ENCODE measurements at regions not wholly inside any gene's neighbourhood (a gene's known extent, or its start where the extent isn't known, plus 50 kb on each side); places are given as distances from the start of the nearest gene placed in this dataset.

DNA sequence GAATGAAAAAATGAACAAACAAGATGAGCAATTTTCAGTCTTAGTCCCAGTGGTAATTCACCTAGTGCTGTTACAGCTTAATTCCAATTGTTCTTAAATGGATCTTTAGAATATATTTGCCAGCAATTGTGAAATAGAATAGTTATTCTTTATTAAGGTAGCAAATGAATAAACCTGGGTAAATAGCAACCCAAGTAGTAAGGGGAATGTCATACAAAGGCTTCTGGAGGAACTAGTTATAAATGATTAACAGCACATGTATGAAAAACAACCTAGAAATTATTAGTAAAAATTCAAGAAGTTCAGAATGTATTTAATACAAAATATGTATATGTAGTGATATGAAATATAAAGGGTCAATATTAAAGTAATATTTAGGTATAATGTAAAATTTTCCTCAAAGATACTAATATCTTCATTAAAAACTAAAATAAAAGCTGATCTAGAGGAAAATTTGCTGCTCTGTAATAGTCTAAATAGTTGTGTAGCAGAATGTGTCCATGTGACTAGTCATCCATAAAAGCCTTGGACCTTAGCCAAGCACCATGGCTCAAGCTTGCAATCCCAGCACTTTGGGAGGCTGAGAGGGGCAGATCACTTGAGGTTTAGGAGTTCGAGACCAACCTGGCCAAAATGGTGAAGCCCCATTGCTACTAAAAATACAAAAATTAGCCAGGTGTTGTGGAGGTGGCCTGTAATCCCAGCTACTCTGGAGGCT lies 535.9 kb upstream of the ATXN8OS start:
- DNase-seq (ENCODE audit: low spot score), result no peak

DNA sequence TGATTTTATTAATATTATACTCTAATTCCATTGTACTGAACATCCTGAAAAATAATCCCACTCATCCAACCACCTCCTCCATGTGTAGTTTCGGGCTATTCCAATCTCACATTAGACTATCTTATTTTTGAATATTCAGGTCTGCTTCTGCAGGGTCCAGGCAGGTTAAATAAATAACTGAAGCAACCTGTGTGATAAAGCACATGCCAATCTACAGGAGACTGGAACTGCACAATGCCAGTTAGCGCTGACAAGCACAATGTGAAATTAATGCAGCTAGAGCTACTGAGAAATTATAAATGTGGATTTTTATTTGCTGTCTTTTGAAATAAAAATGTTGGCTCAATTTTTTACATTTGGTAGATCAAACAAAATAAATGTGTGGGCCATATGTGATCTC lies 540.1 kb upstream of the ATXN8OS start:
- DNase-seq (ENCODE audit: low spot score), result no peak

DNA sequence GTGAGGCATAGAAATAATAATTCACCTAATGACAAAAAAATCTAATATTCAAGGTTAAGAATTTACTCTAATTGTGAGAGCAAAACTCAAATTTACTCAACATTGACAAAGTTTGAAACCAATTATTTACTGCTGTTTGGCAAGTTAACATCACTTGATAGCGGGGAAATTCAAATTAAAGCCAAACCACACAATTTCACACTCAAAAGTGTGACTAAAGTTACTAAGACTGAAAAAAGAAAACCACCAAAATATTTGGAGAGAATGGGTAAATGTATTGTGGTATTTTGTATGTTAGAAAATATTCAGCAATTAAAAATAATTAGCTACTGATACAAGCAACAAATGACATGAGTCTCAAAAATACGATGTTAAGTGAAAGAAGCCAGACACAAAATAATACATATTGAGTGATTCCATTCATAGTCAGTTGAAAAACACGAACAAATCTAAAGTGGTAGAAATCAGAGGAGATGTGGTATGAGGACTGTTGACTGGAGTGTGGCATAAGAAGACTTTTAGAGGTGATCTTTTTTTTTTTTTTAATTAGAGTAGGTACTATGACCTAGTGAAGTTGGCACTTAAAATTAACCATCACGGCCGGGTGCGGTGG lies 541.4 kb upstream of the ATXN8OS start:
- no peak for DNase-seq (ENCODE audit: low spot score)

DNA sequence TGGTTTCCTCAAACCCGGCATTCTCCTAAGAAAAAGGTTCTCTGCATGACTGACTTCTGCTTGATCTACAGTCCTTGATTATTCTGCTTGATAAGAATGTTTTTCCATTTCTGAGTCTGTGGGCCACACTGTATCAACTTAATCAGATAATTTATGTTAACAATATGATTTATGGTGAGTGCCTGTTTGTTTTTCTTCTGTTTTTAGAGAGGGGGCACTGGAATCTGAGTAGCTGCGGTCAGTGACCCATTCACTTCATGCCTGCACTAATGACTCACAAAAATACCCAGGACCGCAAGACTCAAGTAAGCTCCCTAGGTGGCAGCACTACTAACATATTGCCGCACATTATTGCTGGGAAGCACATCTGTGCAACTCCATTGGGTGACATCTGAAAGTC lies 542.3 kb upstream of the ATXN8OS start:
- no peak for DNase-seq (ENCODE audit: low spot score)

DNA sequence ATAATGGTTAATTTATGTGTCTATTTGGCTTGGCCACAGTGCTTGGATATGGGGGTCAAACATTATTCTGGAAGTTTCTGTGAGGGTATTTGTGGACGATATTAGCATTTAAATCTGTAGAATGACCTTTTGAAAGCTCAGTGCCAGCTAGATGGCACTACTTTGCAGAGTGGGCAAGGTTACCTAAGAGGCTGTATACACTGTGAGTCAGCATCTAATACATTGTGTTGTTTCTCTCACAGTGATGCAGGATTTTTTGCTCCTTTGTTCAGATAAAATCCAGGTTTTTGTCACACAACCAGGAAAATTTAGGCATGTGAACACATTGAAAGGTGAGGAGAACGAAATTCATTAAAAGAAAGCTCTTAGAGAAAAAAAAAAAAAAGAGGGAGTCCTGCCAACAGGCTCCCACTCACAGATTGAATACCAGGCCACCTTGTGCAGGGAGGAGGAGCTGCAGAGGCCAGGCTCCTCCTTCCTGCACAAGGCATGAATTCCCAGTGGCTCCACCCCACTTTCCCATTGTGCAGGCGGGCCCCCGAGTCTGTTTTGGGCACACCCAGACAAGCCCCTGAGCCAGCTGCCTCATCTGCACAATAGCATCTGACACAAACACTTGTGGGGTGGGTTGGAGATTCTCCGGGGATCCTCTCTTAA lies 551.0 kb upstream of the ATXN8OS start:
- DNase-seq (ENCODE audit: low spot score), result no peak

DNA sequence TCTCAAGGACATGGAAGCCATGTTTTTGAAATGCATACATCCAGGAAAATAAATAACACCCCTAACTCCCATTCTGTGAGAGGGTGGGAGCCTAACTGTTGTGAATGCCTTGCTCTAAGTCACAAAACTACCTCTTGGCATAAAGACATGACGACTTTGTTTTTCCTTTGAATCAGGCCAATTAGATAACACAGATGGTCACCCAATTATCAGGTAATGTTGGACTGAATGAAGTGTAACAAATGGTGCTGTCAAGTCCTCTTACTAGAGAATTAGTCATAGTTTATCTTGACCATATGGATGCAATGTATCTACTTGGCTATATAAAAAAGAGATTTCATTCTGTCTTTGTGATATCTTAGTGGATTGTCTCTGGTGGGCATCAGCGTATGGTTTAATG lies 553.6 kb upstream of the ATXN8OS start:
- no peak for DNase-seq (ENCODE audit: low spot score)

DNA sequence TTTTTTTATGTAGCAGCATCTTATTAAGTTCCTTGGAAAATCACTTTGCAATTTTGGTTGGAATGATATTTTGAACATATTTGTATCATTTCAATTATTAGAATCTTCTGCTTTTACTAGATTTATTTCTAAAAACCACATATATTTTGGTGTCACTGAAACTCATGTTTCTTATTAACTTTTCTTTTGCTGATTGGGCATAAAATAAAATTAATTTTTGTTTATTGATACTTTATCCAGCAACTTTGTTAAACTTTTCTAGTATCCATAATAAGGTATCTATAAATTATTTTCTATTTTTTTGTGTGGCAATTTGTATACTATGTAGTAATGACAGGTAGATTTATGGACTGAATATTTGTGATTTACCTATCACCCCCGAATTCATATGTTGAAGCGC lies 556.4 kb upstream of the ATXN8OS start:
- DNase-seq (ENCODE audit: low spot score), result no peak

DNA sequence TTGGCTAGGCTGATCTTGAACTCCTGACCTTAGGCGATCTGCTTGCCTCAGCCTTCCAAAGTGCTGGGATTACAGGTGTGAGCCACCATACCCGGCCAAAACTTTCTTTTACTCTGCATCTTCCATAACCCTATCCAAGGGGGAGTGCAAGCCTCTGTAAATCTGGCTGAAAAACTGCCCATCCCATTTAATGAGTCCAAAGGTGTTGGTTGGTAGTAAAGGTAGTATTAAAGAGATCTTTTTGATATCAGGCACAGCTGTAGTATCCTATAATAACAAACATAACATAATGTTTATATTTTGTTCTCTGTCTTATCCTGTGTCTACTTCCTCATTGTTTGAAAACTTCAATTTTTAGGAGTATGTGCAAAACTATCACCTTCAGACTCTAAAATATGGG lies 559.8 kb upstream of the ATXN8OS start:
- no peak for DNase-seq (ENCODE audit: low spot score)

DNA sequence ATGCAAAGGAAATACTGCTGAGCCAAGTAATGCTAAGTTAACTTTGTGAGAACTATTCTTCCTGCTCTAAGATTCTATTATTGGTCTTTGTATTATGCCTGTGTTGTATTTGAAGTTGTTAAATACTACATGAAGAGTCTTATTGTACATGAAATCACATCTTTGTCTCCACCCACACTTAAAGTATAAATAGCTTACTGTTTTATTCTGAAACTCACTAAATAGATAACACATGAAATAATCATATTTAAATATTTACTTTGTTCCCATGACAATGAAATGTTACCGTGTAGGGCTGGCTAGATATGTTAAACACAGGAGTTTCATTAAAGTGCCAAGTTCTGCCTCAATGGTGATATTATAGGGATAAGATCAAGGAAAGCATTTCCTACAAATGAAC lies 562.1 kb upstream of the ATXN8OS start:
- DNase-seq (ENCODE audit: low spot score), result no peak

DNA sequence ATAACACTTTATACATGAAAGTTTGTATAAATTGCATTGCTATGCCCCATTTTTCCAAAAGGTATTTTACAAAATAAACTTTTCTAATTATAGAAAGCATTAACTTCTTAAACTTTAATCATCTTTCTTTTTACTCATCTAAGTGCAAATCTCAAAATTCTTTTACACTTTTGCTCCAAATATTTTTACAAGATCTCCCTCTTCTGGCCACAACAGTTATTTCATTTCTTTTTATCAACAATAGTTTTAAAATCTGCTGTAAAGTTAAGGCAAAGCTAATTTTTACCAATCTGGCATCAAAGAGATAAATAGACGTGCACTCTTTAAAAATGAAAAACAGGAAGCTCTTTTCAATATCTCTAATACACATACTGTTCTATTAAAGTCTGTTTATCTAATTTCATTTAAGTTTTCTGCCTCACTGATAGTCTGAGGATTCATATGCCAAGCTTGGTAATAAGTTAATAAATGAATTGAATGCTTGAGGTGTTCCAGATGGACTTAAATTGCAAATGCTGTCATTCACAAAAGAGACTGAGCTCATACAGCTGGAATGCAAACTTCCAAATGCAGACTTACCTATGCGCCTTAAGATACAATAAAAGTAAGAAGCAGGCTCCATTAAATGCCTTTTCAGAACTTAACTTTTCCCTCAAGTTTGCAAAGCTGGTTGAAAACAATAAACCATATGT lies 583.0 kb upstream of the ATXN8OS start:
- no peak for DNase-seq (ENCODE audit: low spot score)

DNA sequence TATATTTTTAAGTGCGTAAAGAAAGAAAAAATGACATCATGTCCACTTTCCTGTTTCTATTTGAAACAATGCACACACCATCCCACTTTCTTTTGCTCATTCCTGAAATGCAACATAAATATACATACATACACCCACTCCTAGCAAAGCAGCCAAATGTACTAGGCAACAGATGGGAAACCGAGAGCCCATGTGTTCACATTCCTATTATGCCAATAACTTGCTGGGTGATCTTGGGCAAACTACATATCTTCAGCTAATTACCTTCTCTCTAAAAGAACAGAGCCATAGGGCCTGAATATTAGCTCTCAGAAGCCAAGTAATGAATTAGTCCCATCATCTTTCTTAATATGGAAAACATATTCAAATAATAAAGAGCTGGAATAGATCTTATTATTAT lies 610.6 kb upstream of the ATXN8OS start:
- no peak for DNase-seq (ENCODE audit: low spot score)

DNA sequence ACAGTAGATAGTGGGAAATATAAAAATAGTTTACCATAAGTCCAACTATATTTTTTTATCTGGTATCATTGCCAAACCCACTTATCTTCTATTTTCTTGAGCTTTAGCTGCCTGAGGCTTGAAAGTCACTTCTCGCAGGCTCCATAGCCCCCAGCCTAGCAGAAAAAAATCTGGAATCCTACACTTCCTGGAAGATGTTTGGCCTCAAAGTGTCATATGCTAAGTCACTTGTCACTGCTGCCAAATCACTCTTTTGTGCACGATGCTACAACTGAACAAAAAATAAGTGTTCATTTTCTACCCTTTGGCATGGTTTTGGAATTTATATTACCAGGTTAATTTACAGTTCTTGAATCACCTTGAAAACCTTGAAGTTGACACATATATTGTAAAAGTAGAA lies 612.5 kb upstream of the ATXN8OS start:
- no peak for DNase-seq (ENCODE audit: low spot score)

DNA sequence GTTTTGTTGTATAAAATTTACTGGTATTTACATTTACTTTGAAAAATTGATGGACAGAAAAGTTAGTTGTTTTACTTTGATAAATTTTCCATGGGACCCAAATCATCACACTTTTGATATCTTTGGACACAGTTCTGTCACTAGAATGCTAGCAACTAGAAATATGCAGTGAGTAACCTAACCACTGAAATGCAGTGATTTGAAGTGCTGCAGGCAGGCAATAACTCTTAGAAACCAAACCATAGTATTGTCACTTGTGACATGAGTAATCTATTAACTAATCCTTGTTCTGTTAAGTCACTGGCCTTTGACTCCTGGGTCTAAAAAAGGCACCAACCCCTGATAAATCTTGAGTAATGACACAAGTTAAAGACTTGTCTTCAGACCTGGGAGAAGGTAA lies 620.0 kb upstream of the ATXN8OS start:
- DNase-seq (ENCODE audit: low spot score), result no peak

DNA sequence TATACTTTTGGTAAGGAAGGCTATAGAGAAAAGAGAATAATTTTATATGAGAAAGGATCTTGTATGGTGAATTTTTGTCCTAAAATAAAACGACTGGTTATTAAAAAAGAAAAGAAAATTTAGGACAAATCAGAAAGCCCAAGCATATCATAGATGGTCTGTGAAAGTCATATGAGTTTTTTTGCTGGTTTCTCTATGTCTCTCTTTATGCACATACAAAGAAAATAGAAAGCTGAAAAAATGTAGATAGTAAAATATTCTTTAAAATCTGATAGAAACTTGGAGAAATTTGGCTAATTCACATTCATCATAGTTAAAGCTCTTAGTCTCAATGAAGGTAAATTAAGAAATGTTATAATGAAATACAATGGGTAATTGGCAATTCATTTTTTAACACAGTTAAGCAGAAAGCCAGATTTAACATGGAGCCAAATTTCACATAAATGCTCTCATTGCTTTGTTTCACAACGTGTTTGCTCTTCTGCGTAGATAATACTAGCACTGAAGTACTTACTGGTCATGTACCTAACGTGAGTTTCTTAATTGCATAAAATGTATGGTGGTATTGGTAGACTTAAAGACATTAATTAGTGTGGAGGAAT lies 621.5 kb upstream of the ATXN8OS start:
- no peak for DNase-seq (ENCODE audit: low spot score)

DNA sequence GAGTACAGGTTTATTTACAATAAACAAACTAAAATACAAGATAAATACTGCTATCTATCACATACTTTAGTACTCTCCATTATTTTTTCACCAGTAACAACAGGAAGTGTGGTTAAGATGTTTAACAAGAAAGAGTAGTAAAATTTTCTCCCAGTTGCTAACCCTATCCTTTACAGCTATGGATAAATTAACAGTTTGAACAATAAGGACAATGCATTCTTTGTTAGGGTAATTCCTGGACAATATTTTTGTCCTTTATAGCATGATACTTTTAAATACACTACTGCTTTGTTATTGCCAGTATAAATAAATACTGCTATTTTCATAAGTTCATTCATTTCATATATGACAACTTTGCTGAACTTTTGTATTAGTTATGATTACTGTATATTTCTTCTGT lies 630.2 kb upstream of the ATXN8OS start:
- no peak for DNase-seq (ENCODE audit: low spot score)

DNA sequence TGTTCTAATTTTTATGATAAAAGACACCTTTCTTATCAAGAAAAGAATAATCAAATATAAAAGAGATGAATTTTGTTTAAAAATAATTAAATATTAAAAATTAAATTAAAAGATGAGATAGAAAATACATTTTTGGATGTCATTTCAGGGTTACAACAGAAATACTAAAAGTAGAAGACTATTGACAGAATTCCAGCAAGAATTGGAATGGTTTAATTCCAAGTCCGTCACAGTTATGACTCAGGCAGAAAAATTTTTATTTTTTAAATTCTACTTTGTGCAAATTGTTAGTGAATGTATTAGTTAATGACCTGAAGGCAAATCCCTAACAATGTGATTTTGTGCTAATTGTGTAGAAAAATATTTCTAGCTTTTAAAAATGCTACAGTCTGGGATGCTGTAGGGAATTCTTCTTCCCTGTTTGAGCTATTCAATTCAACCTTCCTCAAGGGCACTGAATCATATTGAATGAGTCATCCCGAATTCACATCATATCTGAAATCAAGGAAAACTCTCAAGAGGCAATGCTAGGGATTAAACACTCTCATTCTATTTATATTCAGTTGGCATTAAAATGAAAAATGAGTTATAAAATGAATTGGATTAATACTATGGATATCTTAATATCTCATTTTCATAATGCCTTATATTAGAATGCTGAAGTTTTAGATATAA lies 633.5 kb upstream of the ATXN8OS start:
- DNase-seq (ENCODE audit: low spot score), result no peak

DNA sequence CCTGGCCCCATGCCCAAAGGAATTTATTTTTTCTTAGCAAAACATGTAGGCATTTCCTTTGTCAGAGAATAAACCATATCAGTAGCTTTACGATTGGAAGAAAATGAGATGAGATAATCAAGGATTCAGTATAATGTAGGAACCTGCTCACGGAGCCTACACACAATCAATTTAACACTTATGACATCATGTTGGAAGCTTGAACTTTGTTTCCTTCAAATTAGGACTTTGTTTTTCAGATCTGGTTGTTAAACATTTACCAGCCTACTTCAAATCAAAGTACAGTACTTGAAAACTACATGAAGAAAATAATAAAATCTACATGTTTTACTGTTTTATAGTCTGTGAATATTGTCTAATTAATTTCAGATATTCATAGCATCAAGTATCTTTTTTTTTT lies 639.0 kb upstream of the ATXN8OS start:
- no peak for DNase-seq (ENCODE audit: low spot score)

DNA sequence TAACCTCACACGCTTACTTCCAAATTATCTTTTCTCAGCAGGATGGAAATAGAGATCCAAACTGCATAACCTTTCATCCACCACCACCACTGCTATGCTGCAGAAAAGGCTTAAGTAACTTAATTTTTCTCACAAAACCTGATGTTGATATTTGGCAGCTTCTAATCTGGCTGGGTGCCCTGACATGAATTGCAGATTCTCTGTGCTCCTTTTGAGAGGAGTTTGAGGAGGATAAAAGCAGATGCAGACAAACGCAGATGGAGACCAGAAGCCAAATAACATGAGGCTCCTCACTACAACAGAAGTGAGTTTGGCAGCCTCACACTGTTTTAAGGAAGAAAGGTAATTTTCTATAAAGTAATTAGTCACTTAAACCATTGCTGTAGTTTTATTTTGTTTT lies 646.2 kb upstream of the ATXN8OS start:
- DNase-seq (ENCODE audit: low spot score), result no peak

DNA sequence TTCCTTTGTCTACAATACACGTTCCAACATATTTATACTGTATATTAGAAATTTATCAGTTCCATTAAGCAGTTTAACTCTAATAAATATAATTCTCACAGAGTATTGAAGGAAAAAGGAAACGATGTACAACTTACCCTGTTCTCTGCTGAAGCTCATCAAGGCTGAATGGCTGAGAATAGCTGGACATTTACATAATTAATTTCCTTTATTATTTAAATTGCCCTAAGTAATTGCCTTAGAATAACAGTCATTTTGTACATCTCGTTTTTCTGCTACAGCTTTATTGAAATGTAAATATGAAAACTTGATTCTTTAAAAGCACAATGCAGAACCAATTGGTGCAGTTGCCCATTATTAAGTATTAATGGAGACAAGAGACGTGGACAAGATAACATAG lies 648.3 kb upstream of the ATXN8OS start:
- DNase-seq (ENCODE audit: low spot score), result no peak

DNA sequence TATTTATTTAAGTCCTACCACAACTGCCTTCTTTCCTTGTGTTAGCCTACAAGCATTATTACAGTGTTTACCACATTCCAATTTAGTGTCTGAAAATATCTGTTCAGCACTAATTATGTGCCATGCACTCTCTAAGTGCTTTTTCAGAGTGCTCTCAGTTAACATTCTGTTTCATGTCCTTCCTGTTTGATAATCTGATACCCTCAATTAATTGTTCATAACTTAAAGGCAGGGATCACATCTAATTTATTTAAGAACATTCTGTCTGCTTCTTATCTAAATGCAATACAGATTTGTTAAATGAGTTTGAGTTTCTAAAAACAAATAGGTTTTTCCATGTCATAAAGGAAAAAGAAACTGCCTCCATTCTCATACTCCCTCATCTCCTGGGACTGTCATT lies 649.6 kb upstream of the ATXN8OS start:
- DNase-seq (ENCODE audit: low spot score), result no peak

DNA sequence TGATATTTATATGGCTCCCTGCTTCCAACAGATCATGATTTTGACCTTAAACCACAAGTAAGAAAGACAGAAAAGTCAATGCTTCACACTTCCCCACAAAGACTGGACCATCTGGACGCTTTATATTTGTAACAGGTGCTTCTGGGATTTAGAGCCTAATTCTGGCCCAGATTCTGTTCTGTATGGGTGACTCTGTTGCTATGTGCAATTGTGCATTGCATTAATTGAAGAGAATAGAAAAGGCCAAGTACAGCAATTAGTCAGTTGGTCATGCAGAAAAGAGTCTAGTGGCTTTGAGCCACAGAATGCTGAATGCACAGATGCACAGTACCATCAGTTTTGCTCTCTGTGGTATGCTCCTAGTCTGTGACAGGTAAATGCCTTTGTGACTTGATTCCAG lies 657.4 kb upstream of the ATXN8OS start:
- no peak for DNase-seq (ENCODE audit: low spot score)

DNA sequence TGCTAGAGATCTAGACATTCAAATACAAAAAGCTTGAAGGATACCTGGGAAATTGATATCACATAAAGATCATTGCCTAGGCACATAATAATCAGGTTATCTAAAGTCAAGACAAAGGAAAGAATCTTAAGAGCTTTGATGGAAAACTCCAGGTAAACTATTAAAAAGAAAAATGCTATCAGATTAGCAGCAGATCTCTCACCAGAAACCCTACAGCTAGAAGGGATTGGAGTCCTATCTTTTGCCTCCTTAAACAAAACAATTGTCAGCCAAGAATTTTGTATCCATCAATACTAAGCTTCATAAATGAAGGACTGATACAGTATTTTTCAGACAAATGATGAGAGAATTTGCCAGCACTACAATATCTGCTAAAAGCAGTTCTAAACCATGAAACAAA lies 682.4 kb upstream of the ATXN8OS start:
- DNase-seq (ENCODE audit: low spot score), result no peak

Data from GM03348 (cell line).